ENCODE measurements at regions not wholly inside any gene's neighbourhood (a gene's known extent, or its start where the extent isn't known, plus 50 kb on each side); places are given as distances from the start of the nearest gene placed in this dataset.

GRCh38 chr6:170223718-170224693 lies 66.9 kb downstream of the DLL1 start:
- no CpG with 5 or more reads among the region's 25 CpGs for WGBS (ENCODE audit: extremely low coverage, insufficient coverage, insufficient read length)
- Histone ChIP-seq H4K8ac (ENCODE audit: low read depth, low read length) (peak overlapping the region; percentile 62), H3K23ac (ENCODE audit: low read length) (no peak overlapping the region), H2BK12ac (ENCODE audit: low read length) (peak overlapping the region; percentile 37), H3K4me2 (ENCODE audit: low read length) (peak overlapping the region; percentile 18), H3K4me3 (ENCODE audit: low read depth, low read length) (no peak overlapping the region), H3K79me2 (ENCODE audit: control insufficient read depth, insufficient read depth, low read length, poor library complexity) (peaks cover 2% of the 10 kb centered on the region), H3K4me1 (ENCODE audit: control insufficient read depth in 1 of 2, insufficient read depth in 2 of 2, low read length in 2 of 2) (peaks cover 23 to 33% of the 10 kb centered on the region in 2 experiments), H3K79me1 (ENCODE audit: low read length) (peaks cover 27% of the 10 kb centered on the region), H2AK5ac (ENCODE audit: low read length) (peak overlapping the region; percentile 93), H2BK120ac (ENCODE audit: insufficient read depth, low read length, poor library complexity) (peak overlapping the region; percentile 33), H3K14ac (ENCODE audit: low read length) (peak overlapping the region; percentile 49), H3K9ac (ENCODE audit: low read length) (no peak overlapping the region), H4K12ac (ENCODE audit: low read depth, low read length) (peak overlapping the region; percentile 0), H3K27me3 (ENCODE audit: insufficient read depth, low read length) (no peaks in the 10 kb centered on the region), H2AFZ (ENCODE audit: insufficient read depth, low read length, poor library complexity) (no peak overlapping the region), H2BK5ac (ENCODE audit: low read depth, low read length, poor library complexity) (peak overlapping the region; percentile 84), H3K18ac (ENCODE audit: low read length) (peak overlapping the region; percentile 8), H3K4ac (ENCODE audit: low read depth, low read length) (peak overlapping the region; percentile 74), H3K27ac (ENCODE audit: low read depth, low read length) (peak overlapping the region; percentile 60), H4K91ac (ENCODE audit: low read depth, low read length) (peak overlapping the region; percentile 85), H3K9me3 (ENCODE audit: insufficient read depth, low read depth, low read length) (peaks cover 4% of the 10 kb centered on the region), H3K36me3 (ENCODE audit: control insufficient read depth in 1 of 2, insufficient read depth in 2 of 2, low read length in 2 of 2) (no peaks in the 10 kb centered on the region)
- DNase-seq, result peak in 1 of 2 donors; percentile 7

GRCh38 chr6:170222498-170223471 lies 68.1 kb downstream of the DLL1 start:
- Histone ChIP-seq H3K4me1 (ENCODE audit: control insufficient read depth in 1 of 2, insufficient read depth in 2 of 2, low read length in 2 of 2) (peaks cover 21 to 33% of the 10 kb centered on the region in 2 experiments), H4K12ac (ENCODE audit: low read depth, low read length) (no peak overlapping the region), H3K79me1 (ENCODE audit: low read length) (peaks cover 27% of the 10 kb centered on the region), H3K23ac (ENCODE audit: low read length) (no peak overlapping the region), H2AK5ac (ENCODE audit: low read length) (peak overlapping the region; percentile 100), H3K4me3 (ENCODE audit: low read depth, low read length) (no peak overlapping the region), H4K8ac (ENCODE audit: low read depth, low read length) (peak overlapping the region; percentile 75), H3K27me3 (ENCODE audit: insufficient read depth, low read length) (no peaks in the 10 kb centered on the region), H3K9me3 (ENCODE audit: insufficient read depth, low read depth, low read length) (peaks cover 2% of the 10 kb centered on the region), H3K79me2 (ENCODE audit: control insufficient read depth, insufficient read depth, low read length, poor library complexity) (peaks cover 2% of the 10 kb centered on the region), H3K14ac (ENCODE audit: low read length) (peak overlapping the region; percentile 96), H3K27ac (ENCODE audit: low read depth, low read length) (no peak overlapping the region), H2BK12ac (ENCODE audit: low read length) (peak overlapping the region; percentile 100), H2AFZ (ENCODE audit: insufficient read depth, low read length, poor library complexity) (peak overlapping the region; percentile 59), H3K4me2 (ENCODE audit: low read length) (no peak overlapping the region), H4K91ac (ENCODE audit: low read depth, low read length) (peak overlapping the region; percentile 94), H3K4ac (ENCODE audit: low read depth, low read length) (peak overlapping the region; percentile 86), H3K18ac (ENCODE audit: low read length) (peak overlapping the region; percentile 86), H3K9ac (ENCODE audit: low read length) (no peak overlapping the region), H2BK5ac (ENCODE audit: low read depth, low read length, poor library complexity) (peak overlapping the region; percentile 76), H3K36me3 (ENCODE audit: control insufficient read depth in 1 of 2, insufficient read depth in 2 of 2, low read length in 2 of 2) (no peaks in the 10 kb centered on the region), H2BK120ac (ENCODE audit: insufficient read depth, low read length, poor library complexity) (peak overlapping the region; percentile 88)
- WGBS (ENCODE audit: extremely low coverage, insufficient coverage, insufficient read length), result no CpG with 5 or more reads among the region's 32 CpGs
- no peak for DNase-seq

GRCh38 chr6:170221753-170222400 lies 69.0 kb downstream of the DLL1 start:
- Histone ChIP-seq H2AFZ (ENCODE audit: insufficient read depth, low read length, poor library complexity) (no peak overlapping the region), H3K27me3 (ENCODE audit: insufficient read depth, low read length) (no peaks in the 10 kb centered on the region), H4K12ac (ENCODE audit: low read depth, low read length) (no peak overlapping the region), H3K23ac (ENCODE audit: low read length) (no peak overlapping the region), H2BK120ac (ENCODE audit: insufficient read depth, low read length, poor library complexity) (no peak overlapping the region), H2BK12ac (ENCODE audit: low read length) (no peak overlapping the region), H3K9me3 (ENCODE audit: insufficient read depth, low read depth, low read length) (peaks cover 2% of the 10 kb centered on the region), H3K18ac (ENCODE audit: low read length) (no peak overlapping the region), H3K4me1 (ENCODE audit: control insufficient read depth in 1 of 2, insufficient read depth in 2 of 2, low read length in 2 of 2) (peaks cover 21 to 31% of the 10 kb centered on the region in 2 experiments), H3K27ac (ENCODE audit: low read depth, low read length) (no peak overlapping the region), H2BK5ac (ENCODE audit: low read depth, low read length, poor library complexity) (no peak overlapping the region), H3K9ac (ENCODE audit: low read length) (no peak overlapping the region), H2AK5ac (ENCODE audit: low read length) (peak overlapping the region; percentile 39), H3K36me3 (ENCODE audit: control insufficient read depth in 1 of 2, insufficient read depth in 2 of 2, low read length in 2 of 2) (no peaks in the 10 kb centered on the region), H3K4ac (ENCODE audit: low read depth, low read length) (no peak overlapping the region), H4K91ac (ENCODE audit: low read depth, low read length) (no peak overlapping the region), H3K79me1 (ENCODE audit: low read length) (peaks cover 27% of the 10 kb centered on the region), H4K8ac (ENCODE audit: low read depth, low read length) (no peak overlapping the region), H3K79me2 (ENCODE audit: control insufficient read depth, insufficient read depth, low read length, poor library complexity) (peaks cover 2% of the 10 kb centered on the region), H3K4me2 (ENCODE audit: low read length) (no peak overlapping the region), H3K4me3 (ENCODE audit: low read depth, low read length) (no peak overlapping the region), H3K14ac (ENCODE audit: low read length) (no peak overlapping the region)
- WGBS (ENCODE audit: extremely low coverage, insufficient coverage, insufficient read length), result no CpG with 5 or more reads among the region's 29 CpGs
- no peak for DNase-seq

Data from trophoblast cell (in vitro differentiated cells and primary cell).